ENCODE measurements at regions not wholly inside any gene's neighbourhood (a gene's known extent, or its start where the extent isn't known, plus 50 kb on each side); places are given as distances from the start of the nearest gene placed in this dataset.

GRCh38 chr10:130422366-130423324, 286.5 kb downstream of the GLRX3 start:
- no peak for TF ChIP-seq CTCF (conservative IDR thresholded peaks at IDR 0.05 in 1 of 2, IDR thresholded peaks at IDR 0.05 in 1 of 2; ENCODE audit: extremely low read depth in 1 of 2, insufficient read depth in 1 of 2, low read depth in 1 of 2, low read length in 2 of 2)
- no peak for TF ChIP-seq EZH2 (IDR thresholded peaks at IDR 0.05; ENCODE audit: borderline replicate concordance, low read length)
